ENCODE measurements at regions not wholly inside any gene's neighbourhood (a gene's known extent, or its start where the extent isn't known, plus 50 kb on each side); places are given as distances from the start of the nearest gene placed in this dataset.
A peak's percentile ranks its signal among the peaks of the same experiment; 100 is the strongest.

- TF ChIP-seq SPI1 (IDR thresholded peaks at IDR 0.05; ENCODE audit: borderline replicate concordance, low read depth) (peak; percentile 26; the same call in 1 of the 2 replicates), REST (IDR thresholded peaks at IDR 0.05; ENCODE audit: insufficient replicate concordance, low read depth) (no peak)
- Histone ChIP-seq H3K27ac (replicated peaks) (peak overlapping the region; percentile 85), H3K27me3 (ENCODE audit: insufficient read depth, poor library complexity, severe bottlenecking) (no peaks in the 10 kb centered on the region), H3K4me3 (replicated peaks; ENCODE audit: insufficient read depth, low read length) (no peak overlapping the region)
- DNase-seq (ENCODE audit: low read depth in 1 of 2, low spot score in 1 of 2): peak in 1 of 2 experiments; percentile 56
These were observed 183.9 kb downstream of the TOMM20 start for GRCh38 chr1:234944439-234945344.

- Histone ChIP-seq H3K27me3 (ENCODE audit: insufficient read depth, poor library complexity, severe bottlenecking) (no peaks in the 10 kb centered on the region), H3K27ac (replicated peaks) (peak overlapping the region; percentile 85), H3K4me3 (replicated peaks; ENCODE audit: insufficient read depth, low read length) (no peak overlapping the region)
- TF ChIP-seq POLR2AphosphoS5 (IDR thresholded peaks at IDR 0.05; ENCODE audit: low read depth): no peak; the same call in 1 of the 2 replicates
- TF ChIP-seq REST (IDR thresholded peaks at IDR 0.05; ENCODE audit: insufficient replicate concordance, low read depth): no peak
- TF ChIP-seq SPI1 (IDR thresholded peaks at IDR 0.05; ENCODE audit: borderline replicate concordance, low read depth): peak; percentile 63
- DNase-seq (ENCODE audit: low read depth in 1 of 2, low spot score in 1 of 2): no peak
These were observed 184.7 kb downstream of the TOMM20 start for GRCh38 chr1:234943836-234944402.

GRCh38 chr1:234942879-234943506 lies 185.6 kb downstream of the TOMM20 start:
- H3K27me3 ChIP-seq (ENCODE audit: insufficient read depth, poor library complexity, severe bottlenecking): no peaks in the 10 kb centered on the region
- TF ChIP-seq REST (IDR thresholded peaks at IDR 0.05; ENCODE audit: insufficient replicate concordance, low read depth) (no peak), GABPA (IDR thresholded peaks at IDR 0.05; ENCODE audit: low read depth) (no peak), SPI1 (IDR thresholded peaks at IDR 0.05; ENCODE audit: borderline replicate concordance, low read depth) (no peak), POLR2AphosphoS5 (IDR thresholded peaks at IDR 0.05; ENCODE audit: low read depth) (no peak), CTCF (IDR thresholded peaks at IDR 0.05; ENCODE audit: insufficient read depth, low read length) (no peak)
- no peak for DNase-seq (ENCODE audit: low read depth in 1 of 2, low spot score in 1 of 2)
- no peak overlapping the region for H3K4me3 ChIP-seq (replicated peaks; ENCODE audit: insufficient read depth, low read length)
- peak overlapping the region; percentile 85 for H3K27ac ChIP-seq (replicated peaks)

Data from HL-60 (cell line).